GM23248 (cell line): ENCODE measurements at regions not wholly inside any gene's neighbourhood (a gene's known extent, or its start where the extent isn't known, plus 50 kb on each side); places are given as distances from the start of the nearest gene placed in this dataset.

Source experiments
- EZH2 ChIP-seq: fragments of 200-600 bp; sonication (generic); IDR thresholded peaks from 2 replicates; pipeline ENCODE4 v1.6.1; 2018; ENCODE audit warnings: antibody characterized with exemption, mild to moderate bottlenecking; ENCODE audit not compliant: insufficient read depth, poor library complexity, severe bottlenecking
- EZH2phosphoT487 ChIP-seq: fragments of 200-600 bp; sonication (generic); IDR thresholded peaks from 2 replicates; pipeline ENCODE4 v1.6.1; 2018; ENCODE audit warnings: antibody characterized with exemption, moderate library complexity, mild to moderate bottlenecking, low read depth; ENCODE audit not compliant: insufficient read depth

DNA sequence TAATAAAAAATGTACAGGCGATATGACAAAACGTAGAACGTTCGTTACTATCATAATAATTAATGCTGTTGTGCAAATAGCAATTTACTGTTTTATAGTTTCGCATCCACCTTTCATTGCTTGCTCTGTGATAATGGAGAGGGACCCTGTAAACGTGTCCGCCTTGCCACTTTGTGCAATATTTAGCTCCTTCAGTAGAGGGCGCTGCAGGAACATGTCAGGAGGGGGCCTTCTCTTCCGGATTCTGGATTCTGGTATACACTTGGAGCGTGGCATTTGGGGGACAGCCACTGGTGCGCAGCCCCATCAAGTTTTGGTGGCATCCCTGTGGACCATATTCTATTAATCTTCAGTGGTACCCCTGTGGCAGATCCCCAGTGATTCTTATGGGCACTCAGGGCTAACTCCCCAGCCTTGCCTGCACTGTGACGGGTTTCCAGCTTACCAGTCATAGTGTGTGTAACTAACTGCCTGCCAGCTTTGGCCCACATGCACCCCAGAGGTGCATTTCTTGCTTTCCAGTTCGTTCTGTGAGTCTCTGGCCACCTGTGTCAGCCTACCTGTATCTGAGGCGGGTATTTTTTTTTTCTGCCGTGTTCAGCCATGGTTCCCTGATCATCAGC is 140.3 kb downstream of the CYRIA start:
- no peak for TF ChIP-seq EZH2phosphoT487
- TF ChIP-seq EZH2: no peak
